GM12878 (cell line): ENCODE measurements at regions not wholly inside any gene's neighbourhood (a gene's known extent, or its start where the extent isn't known, plus 50 kb on each side); places are given as distances from the start of the nearest gene placed in this dataset.

Source experiments
- ATAC-seq: fragments of 200-7000 bp; cut with Tn5 transposase; 3 replicates; pipeline ENCODE4 v1.9.1; 2020; ENCODE audit warnings: mild to moderate bottlenecking, moderate library complexity
- BruUV-seq: library from RNA; stranded (reverse); fragments of 400-500 nt; replicated peaks from 2 replicates; lab custom pipeline; 2021; lab: Mats Ljungman, UMichigan
- CTCF ChIA-PET: fragments of 300-600 bp; sonication (Branson Sonifier 250); formaldehyde crosslinking; extraction: SDS; loops from one replicate; lab custom pipeline; 2021; ENCODE audit warnings: inconsistent platforms; lab: Yijun Ruan, JAX
- POLR2A ChIA-PET: fragments of 350-600 bp; formaldehyde crosslinking; extraction: SDS; loops from one replicate; lab custom pipeline; 2021; ENCODE audit warnings: inconsistent platforms; lab: Charles Lee
- RAD21 ChIA-PET: fragments of 300-600 bp; sonication (Branson Sonifier 250); formaldehyde crosslinking; loops from one replicate; lab custom pipeline; 2023; ENCODE audit warnings: antibody characterized with exemption; ENCODE audit not compliant: unreplicated experiment; lab: Charles Lee
- SMC1A ChIA-PET: fragments of 300-600 bp; sonication (Branson Sonifier 250); formaldehyde crosslinking; loops from one replicate; lab custom pipeline; 2023; ENCODE audit not compliant: unreplicated experiment, uncharacterized antibody; lab: Charles Lee
- DNase-seq: peaks from one replicate; pipeline ENCODE4 v3.0.0-alpha.2; 2011; ENCODE audit warnings: low read depth, low spot score
- FAIRE-seq: peaks from 3 replicates; lab custom pipeline; 2011; peaks lifted over from hg19 to GRCh38; lab: Jason Lieb, UNC
- H2AFZ ChIP-seq: 2 replicates; pipeline ENCODE4 v1.6.0; 2011; ENCODE audit warnings: low read depth, low read length, control low read depth; ENCODE audit not compliant: control insufficient read depth
- H3K27ac ChIP-seq: 2 replicates; pipeline ENCODE4 v1.5.1; 2011; ENCODE audit warnings: control low read depth; ENCODE audit not compliant: control insufficient read depth, insufficient read depth
- H3K27me3 ChIP-seq, 2 experiments: replicated peaks in 1 of 2; 2 replicates each; pipeline versions ENCODE4 v1.6.0 to v1.6.1; 2011; ENCODE audit warnings: low read length in 1 of 2; ENCODE audit not compliant: control insufficient read depth in 2 of 2, insufficient read depth in 2 of 2
- H3K36me3 ChIP-seq, 2 experiments: 2 replicates each; pipeline ENCODE4 v1.5.1; 2011; ENCODE audit warnings: low read length in 1 of 2; ENCODE audit not compliant: control insufficient read depth in 2 of 2, insufficient read depth in 2 of 2
- H3K4me1 ChIP-seq: 2 replicates; pipeline ENCODE4 v1.6.1; 2011; ENCODE audit warnings: mild to moderate bottlenecking, low read length, moderate library complexity, mixed read lengths; ENCODE audit not compliant: control insufficient read depth, insufficient read depth
- H3K4me2 ChIP-seq: 2 replicates; pipeline ENCODE4 v1.6.0; 2011; ENCODE audit warnings: control low read depth; ENCODE audit not compliant: control insufficient read depth, insufficient read depth
- H3K4me3 ChIP-seq: fragments of 200-600 bp; sonication (generic); 2 replicates; pipeline ENCODE4 v1.5.1; 2016
- H3K79me2 ChIP-seq: 2 replicates; pipeline ENCODE4 v1.6.0; 2011; ENCODE audit warnings: low read length; ENCODE audit not compliant: control insufficient read depth, insufficient read depth
- H3K9ac ChIP-seq: 2 replicates; pipeline ENCODE4 v1.8.0; 2011; ENCODE audit warnings: low read length, control low read depth, mixed read lengths; ENCODE audit not compliant: control insufficient read depth, insufficient read depth
- H3K9me3 ChIP-seq: replicated peaks from 3 replicates; pipeline ENCODE4 v1.5.1; 2011; ENCODE audit warnings: mild to moderate bottlenecking, low read length; ENCODE audit not compliant: control insufficient read depth, insufficient read depth
- H4K20me1 ChIP-seq: 2 replicates; pipeline ENCODE4 v1.6.0; 2011; ENCODE audit not compliant: control insufficient read depth, insufficient read depth
- JUND ChIP-seq: IDR thresholded peaks from 2 replicates; pipeline ENCODE4 v1.6.1; 2012; ENCODE audit warnings: low read depth, mild to moderate bottlenecking, low read length, improper control_type of control experiment, moderate library complexity
- MAX ChIP-seq: IDR thresholded peaks from 2 replicates; pipeline ENCODE4 v1.6.1; 2012; ENCODE audit warnings: low read depth, low read length, improper control_type of control experiment
- NR2F1 ChIP-seq: fragments of 450-650 bp; conservative IDR thresholded peaks from 2 replicates; pipeline ENCODE4 v1.6.1; 2017; ENCODE audit warnings: mild to moderate bottlenecking
- NRF1 ChIP-seq: conservative IDR thresholded peaks from 2 replicates; pipeline ENCODE4 v1.6.1; 2011; ENCODE audit warnings: mild to moderate bottlenecking, low read depth, low read length, improper control_type of control experiment
- RUNX3 ChIP-seq: IDR thresholded peaks from 2 replicates; pipeline ENCODE4 v1.6.1; 2012; ENCODE audit warnings: low read length, inconsistent platforms
- SMAD5 ChIP-seq: IDR thresholded peaks from 2 replicates; pipeline ENCODE4 v1.6.1; 2016; ENCODE audit warnings: antibody characterized with exemption, low read depth
- SRF ChIP-seq, 2 experiments: IDR thresholded peaks; 2 replicates each; pipeline ENCODE4 v1.6.1; 2011; ENCODE audit warnings: low read depth in 2 of 2, low read length in 2 of 2, mild to moderate bottlenecking in 1 of 2, moderate library complexity in 1 of 2
- TCF7 ChIP-seq: IDR thresholded peaks from 2 replicates; pipeline ENCODE4 v1.6.1; 2014; ENCODE audit warnings: antibody characterized with exemption, borderline replicate concordance
- YBX1 ChIP-seq: fragments of 450-650 bp; IDR thresholded peaks from 2 replicates; pipeline ENCODE4 v1.6.1; 2016; ENCODE audit warnings: antibody characterized with exemption
- ZBTB40 ChIP-seq: fragments of 450-650 bp; IDR thresholded peaks from 2 replicates; pipeline ENCODE4 v1.6.1; 2016; ENCODE audit warnings: mild to moderate bottlenecking, moderate library complexity, borderline replicate concordance
- WGBS: methylation state at CpG from one replicate; pipeline ENCODE4 v1.1.6; 2016; ENCODE audit warnings: low lambda C conversion rate; ENCODE audit not compliant: insufficient replicate concordance, insufficient coverage; ENCODE audit errors: missing lambda C conversion rate; 5-methylcytosine and 5-hydroxymethylcytosine counted together
- in situ Hi-C: fragments of 300-500 bp; cut with MboI; formaldehyde crosslinking; loops from 9 replicates; pipeline ENCODE4 v1.14.3; 2018; ENCODE audit warnings: mixed read lengths
- intact Hi-C: fragments of 100-400 bp; cut with micrococcal nuclease; formaldehyde crosslinking; loops from one replicate; pipeline ENCODE4 v1.14.2; 2022; ENCODE audit not compliant: unreplicated experiment
- TF ChIP-seq, protein P1 (sequence below): fragments of 450-650 bp; IDR thresholded peaks from 2 replicates; pipeline ENCODE4 v1.6.1; 2017; ENCODE audit warnings: antibody characterized with exemption, mild to moderate bottlenecking, moderate library complexity

DNA sequence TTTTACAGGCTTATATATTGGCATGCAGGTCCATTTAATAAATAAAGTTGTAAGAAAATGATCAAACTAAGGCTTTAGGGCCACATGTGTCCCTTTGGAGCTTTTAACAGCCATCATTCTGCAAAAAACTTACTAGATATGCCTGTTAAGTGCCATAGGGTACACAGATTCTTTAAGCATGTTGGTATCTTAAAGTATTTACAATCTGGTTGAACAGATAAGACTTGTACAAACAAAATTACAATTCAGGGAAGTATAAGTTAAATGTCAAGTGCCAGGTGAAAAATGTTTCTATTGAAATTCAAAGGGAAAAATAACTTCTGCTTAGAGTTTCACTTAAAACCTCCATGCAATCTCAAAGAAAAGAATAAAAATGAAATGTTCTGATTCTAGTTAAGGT is 558.4 kb upstream of the ST8SIA4 start (continued):
- TF ChIP-seq YBX1 (no peak), MAX (no peak), RUNX3 (no peak), JUND (no peak), NRF1 (no peak), NR2F1 (no peak), SMAD5 (no peak), SRF (IDR thresholded peaks at IDR 0.05; ENCODE audit: low read depth in 2 of 2, low read length in 2 of 2) (no peak)
- TF ChIP-seq, protein P1, sequence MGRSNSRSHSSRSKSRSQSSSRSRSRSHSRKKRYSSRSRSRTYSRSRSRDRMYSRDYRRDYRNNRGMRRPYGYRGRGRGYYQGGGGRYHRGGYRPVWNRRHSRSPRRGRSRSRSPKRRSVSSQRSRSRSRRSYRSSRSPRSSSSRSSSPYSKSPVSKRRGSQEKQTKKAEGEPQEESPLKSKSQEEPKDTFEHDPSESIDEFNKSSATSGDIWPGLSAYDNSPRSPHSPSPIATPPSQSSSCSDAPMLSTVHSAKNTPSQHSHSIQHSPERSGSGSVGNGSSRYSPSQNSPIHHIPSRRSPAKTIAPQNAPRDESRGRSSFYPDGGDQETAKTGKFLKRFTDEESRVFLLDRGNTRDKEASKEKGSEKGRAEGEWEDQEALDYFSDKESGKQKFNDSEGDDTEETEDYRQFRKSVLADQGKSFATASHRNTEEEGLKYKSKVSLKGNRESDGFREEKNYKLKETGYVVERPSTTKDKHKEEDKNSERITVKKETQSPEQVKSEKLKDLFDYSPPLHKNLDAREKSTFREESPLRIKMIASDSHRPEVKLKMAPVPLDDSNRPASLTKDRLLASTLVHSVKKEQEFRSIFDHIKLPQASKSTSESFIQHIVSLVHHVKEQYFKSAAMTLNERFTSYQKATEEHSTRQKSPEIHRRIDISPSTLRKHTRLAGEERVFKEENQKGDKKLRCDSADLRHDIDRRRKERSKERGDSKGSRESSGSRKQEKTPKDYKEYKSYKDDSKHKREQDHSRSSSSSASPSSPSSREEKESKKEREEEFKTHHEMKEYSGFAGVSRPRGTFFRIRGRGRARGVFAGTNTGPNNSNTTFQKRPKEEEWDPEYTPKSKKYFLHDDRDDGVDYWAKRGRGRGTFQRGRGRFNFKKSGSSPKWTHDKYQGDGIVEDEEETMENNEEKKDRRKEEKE: no peak

GRCh38 chr5:101458587-101458986 is 555.5 kb upstream of the ST8SIA4 start:
- in situ Hi-C loops: no loop called here
- H3K4me2 ChIP-seq: no peak overlapping the region
- no peak for FAIRE-seq

More at GRCh38 chr5:101458587-101458986, 555.5 kb upstream of the ST8SIA4 start:
- no peak overlapping the region for H2AFZ ChIP-seq
- H3K4me1 ChIP-seq: no peaks in the 10 kb centered on the region
- ChIA-PET RAD21 (no interaction called here), SMC1A (interaction anchor here (0.6 to 0.8 kb wide), 2 partner anchors 13 to 24 kb away, joined by 3 read pairs; no protein-coding TSS in a partner anchor), POLR2A (no interaction called here)
- no peak for DNase-seq
- no peaks in the 10 kb centered on the region for H3K79me2 ChIP-seq
- no peak overlapping the region for H3K4me3 ChIP-seq
- TF ChIP-seq TCF7 (no peak), ZBTB40 (peak; percentile 40; the same call in 1 of the 2 replicates)
- TF ChIP-seq, all 136 proteins: peak for 1
- 9% methylated on average over 4 of the region's 4 CpGs for WGBS
- BruUV-seq: no TSS peak
- H3K27me3 ChIP-seq: no peaks in the 10 kb centered on the region
- no peak for ATAC-seq
- no peaks in the 10 kb centered on the region for H3K36me3 ChIP-seq
- intact Hi-C loops: no loop called here
- no peaks in the 10 kb centered on the region for H3K9me3 ChIP-seq
- H4K20me1 ChIP-seq: no peaks in the 10 kb centered on the region
- CTCF ChIA-PET: no interaction called here
- H3K9ac ChIP-seq: no peak overlapping the region
- H3K27ac ChIP-seq: no peak overlapping the region
